ENCODE measurements at regions not wholly inside any gene's neighbourhood (a gene's known extent, or its start where the extent isn't known, plus 50 kb on each side); places are given as distances from the start of the nearest gene placed in this dataset.

DNA sequence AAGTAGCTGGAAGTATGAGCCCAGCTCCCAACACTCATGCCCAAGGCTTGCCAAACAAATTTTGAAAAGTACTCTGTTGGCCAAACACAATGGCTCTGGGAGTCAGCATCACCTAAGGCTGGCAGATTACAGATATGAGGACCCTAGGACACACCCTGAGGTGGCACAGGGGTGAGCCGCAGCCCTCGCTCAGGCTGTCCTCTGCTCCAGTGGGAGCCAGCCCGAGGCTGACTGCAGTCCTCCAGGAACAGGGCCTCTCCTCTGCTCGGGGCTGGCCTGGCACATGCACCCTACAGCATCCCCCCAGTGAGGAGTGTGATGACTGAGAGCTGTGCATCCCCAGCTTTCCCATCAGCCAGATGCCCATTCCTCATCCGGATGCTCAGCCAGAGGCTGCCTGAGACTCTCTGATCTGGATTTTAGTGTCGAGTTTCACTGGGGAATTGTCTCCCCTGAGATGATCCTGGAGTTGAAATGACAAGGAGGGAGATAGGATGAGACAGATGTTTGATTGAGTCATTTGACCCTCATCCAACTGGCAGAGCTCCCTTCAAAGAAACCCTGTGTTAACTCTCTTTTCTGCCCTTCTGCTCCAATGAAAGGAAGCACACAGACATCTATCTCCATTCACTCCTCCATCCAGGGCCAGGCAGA, 269.3 kb upstream of the NCKAP5 start:
- DNase-seq (ENCODE audit: low read depth in 2 of 2, low spot score in 1 of 2), result no peak

DNA sequence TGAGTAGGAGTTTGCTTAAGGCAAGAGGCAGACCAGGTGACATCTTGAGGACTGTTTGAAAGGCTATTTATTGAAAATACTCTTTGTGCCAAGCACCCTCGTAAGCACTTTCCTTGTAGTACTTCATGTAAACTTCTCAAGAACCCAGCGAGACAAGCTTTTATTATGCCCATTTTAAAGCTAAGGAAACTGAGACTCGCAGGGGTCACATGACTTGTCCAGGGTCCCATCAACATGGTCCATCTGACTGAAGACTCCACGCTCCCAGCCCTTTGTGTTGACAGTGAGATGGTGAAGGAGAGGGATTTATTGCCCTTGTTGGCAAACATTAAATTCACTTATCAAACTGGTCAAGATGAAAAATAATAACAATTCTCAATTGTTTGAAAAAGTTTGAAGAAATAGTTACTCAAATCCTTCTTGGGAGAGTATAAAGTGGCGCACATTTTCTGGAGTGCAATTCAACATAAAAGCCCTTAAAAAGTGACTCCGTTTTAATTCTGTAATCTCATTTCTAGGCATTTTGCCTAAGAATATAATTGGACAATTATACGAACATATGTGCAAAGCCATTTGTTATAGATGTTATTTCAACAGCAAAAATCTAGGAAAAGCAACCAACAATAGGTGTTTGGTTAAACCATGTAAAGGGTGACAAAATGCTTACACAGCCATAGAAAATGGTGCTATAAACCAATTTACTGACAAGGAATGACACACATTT, 270.5 kb upstream of the NCKAP5 start:
- no peak for DNase-seq (ENCODE audit: low read depth in 2 of 2, low spot score in 1 of 2)

DNA sequence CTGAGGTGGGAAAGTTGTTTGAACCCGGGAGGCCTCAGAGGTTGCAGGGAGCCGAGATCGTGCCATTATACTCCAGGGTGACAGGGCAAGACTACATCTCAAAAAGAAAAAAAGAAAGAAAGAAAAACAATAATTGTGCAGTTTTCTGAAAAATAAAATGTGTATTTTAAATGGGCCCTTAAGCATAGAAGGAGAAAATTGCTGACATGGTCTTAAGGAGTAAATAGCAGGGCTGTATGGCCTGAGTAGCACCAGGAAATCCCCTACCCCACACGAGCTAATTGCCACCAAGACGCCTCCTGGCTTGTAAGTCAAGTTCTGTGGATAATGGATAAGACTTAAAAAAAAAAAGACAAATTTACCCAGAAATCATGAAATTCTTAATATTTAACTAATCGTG, 271.4 kb upstream of the NCKAP5 start:
- DNase-seq (ENCODE audit: low read depth in 2 of 2, low spot score in 1 of 2), result no peak

DNA sequence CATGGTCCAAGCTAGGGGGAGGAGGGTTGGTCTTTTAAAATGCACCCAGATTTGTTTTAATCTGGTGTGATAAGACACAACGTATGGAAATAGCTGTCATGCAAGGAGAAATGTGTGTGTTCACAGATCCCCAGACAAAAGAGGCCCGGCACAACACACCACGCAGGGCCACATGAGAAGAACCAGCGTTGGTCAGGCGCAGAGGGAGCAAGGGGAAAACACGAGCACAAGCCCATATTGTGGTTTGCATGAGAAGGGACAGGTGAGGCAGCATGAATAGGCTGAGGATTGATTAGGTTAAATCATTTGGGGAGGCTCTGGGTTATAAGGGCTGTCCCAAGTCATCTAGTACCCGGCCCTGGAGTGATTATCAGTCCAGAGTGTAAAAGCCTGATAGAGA, 272.5 kb upstream of the NCKAP5 start:
- no peak for DNase-seq (ENCODE audit: low read depth in 2 of 2, low spot score in 1 of 2)

DNA sequence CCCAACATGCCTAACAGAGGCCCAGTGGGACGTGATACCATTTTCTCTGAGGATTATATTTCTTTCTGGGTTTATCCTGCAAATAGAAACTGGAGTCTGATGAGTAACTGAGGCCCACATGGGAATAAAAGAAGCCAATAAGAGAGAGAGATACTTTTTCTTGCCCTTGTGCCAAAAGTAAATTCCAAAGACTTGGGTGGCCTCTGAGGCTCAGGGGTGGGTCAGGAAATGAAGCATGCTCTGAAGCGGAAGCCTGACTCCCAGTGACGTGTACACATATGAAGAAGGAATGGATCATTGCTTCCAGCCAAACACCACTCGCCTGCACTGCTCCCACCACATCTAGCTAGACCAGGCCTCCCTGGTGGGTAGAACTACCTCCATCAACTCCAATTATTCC, 273.6 kb upstream of the NCKAP5 start:
- no peak for DNase-seq (ENCODE audit: low read depth in 2 of 2, low spot score in 1 of 2)

- no peak for DNase-seq (ENCODE audit: low read depth in 2 of 2, low spot score in 1 of 2)
Observed at GRCh38 chr2:133842446-133842845, 274.2 kb upstream of the NCKAP5 start.

GRCh38 chr2:133843091-133843490, 274.8 kb upstream of the NCKAP5 start:
- DNase-seq (ENCODE audit: low read depth in 2 of 2, low spot score in 1 of 2), result no peak

GRCh38 chr2:133843551-133843950, 275.3 kb upstream of the NCKAP5 start:
- DNase-seq (ENCODE audit: low read depth in 2 of 2, low spot score in 1 of 2), result no peak

DNA sequence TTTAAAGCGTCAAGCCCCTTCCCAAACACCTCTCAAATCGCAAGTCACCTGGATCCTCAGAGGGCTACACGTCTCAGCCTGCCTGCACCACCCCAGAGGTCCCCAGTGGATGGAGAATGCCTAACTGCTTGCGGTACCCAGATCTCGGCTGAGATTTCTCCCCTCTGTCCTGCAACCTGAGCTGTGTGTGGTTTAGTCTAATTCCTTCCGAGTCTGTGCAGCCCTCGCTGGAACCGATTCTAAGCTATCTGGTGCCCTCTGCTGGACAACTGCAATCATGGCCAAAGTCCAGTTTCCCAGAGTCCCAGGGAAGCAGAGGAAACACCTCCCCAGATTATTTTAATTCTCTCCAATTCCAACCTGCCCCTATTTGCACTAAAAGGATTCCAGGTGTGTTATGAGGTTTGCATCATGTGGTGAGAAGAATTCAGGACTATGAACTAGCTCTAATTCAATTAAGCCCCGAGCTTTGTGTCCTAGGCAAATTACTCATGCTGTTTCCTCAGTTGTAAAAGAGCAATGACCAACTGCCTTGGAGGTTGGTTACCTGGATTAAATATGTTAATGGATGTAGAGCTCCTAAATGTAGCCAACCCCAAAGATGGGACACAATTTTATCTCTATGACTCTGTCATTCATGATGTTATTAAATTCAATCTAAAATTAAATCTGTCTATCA, 276.1 kb upstream of the NCKAP5 start:
- peak; percentile 3 to 8 for DNase-seq (ENCODE audit: low read depth in 2 of 2, low spot score in 1 of 2)

DNA sequence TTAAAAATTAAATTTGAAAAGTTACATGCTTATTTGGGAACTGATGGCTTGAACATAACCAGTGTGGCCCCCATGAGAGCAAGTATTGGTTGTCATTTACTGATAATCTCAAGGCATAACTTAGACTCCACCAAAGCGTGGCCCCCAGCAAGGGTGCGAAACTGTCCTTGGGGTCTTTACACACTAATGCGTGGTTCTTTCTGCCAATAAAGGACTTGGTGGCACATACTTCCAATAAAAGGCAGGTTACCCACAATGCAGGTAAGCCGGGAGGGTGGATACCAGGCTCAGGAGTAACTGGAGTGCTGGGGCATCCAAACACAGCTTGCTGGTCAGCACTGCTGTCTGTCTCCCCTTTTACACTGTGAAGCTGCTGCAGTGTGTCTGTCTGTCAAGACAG, 278.2 kb upstream of the NCKAP5 start:
- DNase-seq (ENCODE audit: low read depth in 2 of 2, low spot score in 1 of 2), result no peak

GRCh38 chr2:133847591-133847990, 279.3 kb upstream of the NCKAP5 start:
- DNase-seq (ENCODE audit: low read depth in 2 of 2, low spot score in 1 of 2), result no peak

DNA sequence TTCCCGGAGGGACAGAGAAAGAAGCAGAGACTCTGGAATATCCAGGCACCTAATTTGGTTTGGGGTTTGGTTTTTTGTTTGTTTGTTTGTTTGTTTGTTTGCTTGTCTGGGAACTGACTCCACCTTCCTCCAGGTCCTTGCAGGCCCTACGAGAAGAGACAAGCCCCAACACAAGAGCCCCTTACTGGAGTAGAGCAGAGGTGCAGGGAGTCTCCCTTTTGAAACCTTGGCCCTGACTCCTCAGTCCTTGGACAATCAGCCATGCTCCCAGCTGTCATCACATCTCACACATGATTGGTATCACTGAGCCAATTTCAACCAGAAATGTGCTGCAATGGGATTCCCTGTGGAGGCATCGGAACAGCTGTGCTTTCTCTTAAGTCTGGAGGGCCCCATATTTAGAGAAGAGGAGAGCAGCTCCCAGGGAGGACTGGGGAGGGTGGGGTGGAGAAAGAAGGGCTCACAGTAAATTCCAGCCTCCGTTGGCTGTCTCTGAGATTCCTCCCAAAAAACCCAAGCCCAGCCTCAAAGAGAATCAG, 279.9 kb upstream of the NCKAP5 start:
- no peak for DNase-seq (ENCODE audit: low read depth in 2 of 2, low spot score in 1 of 2)

DNA sequence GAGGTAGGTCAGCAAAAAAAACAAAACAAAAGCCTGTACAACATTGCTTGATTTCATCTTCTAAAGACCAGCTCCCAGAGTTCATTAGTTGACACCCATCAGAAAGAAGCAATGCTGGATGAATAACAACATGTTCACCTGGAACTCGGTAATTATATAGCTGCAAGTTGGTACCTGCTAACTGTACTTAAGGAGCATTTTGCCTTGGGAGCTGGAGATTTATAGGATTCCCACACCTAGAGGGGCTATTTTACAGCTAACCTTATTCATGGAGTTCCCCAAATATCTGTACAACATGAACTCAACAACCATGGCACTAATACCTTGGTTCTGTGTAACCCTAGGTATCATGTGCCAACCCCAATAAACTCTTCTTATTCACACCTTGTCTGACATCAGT, 281.1 kb upstream of the NCKAP5 start:
- no peak for DNase-seq (ENCODE audit: low read depth in 2 of 2, low spot score in 1 of 2)

- DNase-seq (ENCODE audit: low read depth in 2 of 2, low spot score in 1 of 2), result no peak
Observed at GRCh38 chr2:133854603-133855200, 286.4 kb upstream of the NCKAP5 start.

GRCh38 chr2:133855526-133855925, 287.3 kb upstream of the NCKAP5 start:
- no peak for DNase-seq (ENCODE audit: low read depth in 2 of 2, low spot score in 1 of 2)

DNA sequence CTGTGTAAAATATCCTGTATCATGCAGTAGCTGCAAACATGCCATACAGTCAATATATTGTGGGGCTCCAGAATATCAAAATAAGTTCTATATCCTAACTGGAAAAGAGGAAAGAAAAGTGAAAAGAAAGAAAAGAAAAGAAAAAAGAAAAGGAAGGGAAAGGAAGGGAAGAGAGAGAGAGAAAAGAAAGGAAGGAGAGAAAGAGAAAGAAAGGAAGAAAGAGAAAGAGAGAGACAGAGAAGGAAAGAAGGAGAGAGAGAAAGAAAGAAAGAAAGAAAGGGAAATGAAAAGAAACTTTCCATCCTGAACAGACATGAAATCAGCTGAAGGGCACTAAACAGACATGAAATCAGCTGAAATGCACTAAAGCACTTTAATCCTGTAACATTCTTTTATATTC, 288.4 kb upstream of the NCKAP5 start:
- DNase-seq (ENCODE audit: low read depth in 2 of 2, low spot score in 1 of 2), result no peak

DNA sequence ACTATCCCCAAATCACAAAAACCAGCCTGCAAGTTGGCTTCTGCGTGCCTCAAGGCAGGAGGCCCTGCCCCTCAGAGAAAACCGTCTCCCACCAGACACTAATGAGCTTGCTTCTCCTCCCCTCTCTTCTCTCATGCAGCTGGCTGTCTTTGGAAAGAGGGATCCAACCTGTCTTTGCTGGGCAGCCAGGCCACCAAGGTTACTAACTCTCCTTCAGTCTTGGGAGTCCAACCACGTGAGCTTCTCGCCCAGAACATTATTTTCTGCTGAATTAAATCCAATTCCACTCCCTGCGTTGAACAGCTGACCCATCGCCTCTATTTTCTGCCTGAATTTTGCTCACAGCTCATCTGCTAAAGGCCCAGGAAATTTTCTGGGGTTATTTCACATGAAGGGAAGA, 291.3 kb upstream of the NCKAP5 start:
- DNase-seq (ENCODE audit: low read depth in 2 of 2, low spot score in 1 of 2), result no peak

GRCh38 chr2:133862400-133862977, 294.2 kb upstream of the NCKAP5 start:
- no peak for DNase-seq (ENCODE audit: low read depth in 2 of 2, low spot score in 1 of 2)

DNA sequence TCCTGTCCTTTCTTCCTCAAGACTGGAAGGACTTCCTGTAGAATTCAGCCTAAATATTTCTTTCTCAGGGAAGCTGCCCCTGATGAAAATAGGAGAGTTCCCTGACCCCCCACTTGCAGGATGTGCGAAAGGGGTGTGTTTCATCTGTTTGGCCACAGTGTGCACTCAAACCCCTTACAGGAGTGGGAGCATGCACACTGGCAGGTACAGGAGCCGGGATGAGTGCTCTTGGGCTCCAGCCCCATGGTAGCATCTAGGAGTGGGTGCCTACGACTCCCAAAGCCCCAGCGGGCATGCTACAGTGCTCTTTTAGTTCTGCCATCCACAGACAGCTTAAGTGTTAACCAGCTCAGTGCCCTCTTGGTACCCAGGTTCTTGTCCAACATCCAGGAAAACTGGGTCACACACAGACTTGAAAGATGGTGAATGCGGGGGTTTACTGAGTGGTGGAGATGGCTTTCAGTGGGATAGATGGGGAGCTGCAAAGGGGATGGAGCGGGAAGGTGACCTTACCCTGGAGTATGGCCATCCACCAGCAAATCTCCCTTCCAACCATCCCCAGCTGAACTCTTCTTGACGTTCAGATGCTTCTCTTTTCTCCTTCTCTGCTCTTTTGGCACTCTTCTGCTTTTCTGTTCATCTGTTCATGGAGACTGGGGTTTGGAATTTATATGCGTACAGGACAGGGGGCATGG, 295.0 kb upstream of the NCKAP5 start:
- DNase-seq (ENCODE audit: low read depth in 2 of 2, low spot score in 1 of 2), result no peak

GRCh38 chr2:133865141-133865540, 296.9 kb upstream of the NCKAP5 start:
- DNase-seq (ENCODE audit: low read depth in 2 of 2, low spot score in 1 of 2), result no peak

- no peak for DNase-seq (ENCODE audit: low read depth in 2 of 2, low spot score in 1 of 2)
Observed at GRCh38 chr2:133867166-133867565, 298.9 kb upstream of the NCKAP5 start.

Data from stimulated activated CD8-positive, alpha-beta memory T cell treated with anti-CD3 and anti-CD28 coated beads, Interleukin-4, amount 100 ng/mL, for 1 hour (primary cell).